Endothelial cell of umbilical vein (primary cell): ENCODE measurements at regions not wholly inside any gene's neighbourhood (a gene's known extent, or its start where the extent isn't known, plus 50 kb on each side); places are given as distances from the start of the nearest gene placed in this dataset.

Experiments used
- BruUV-seq: library from RNA; stranded (reverse); fragments of 400-500 nt; replicated peaks from 2 replicates; lab custom pipeline; 2021; lab: Mats Ljungman, UMichigan
- CTCF ChIA-PET: fragments of 300-600, 350-600 bp; sonication (Branson Sonifier 250); formaldehyde crosslinking; loops from one replicate; lab custom pipeline; 2021; ENCODE audit warnings: antibody characterized with exemption, inconsistent platforms; lab: Charles Lee
- POLR2A ChIA-PET: fragments of 300-600, 350-600 bp; sonication (Branson Sonifier 250); formaldehyde crosslinking; loops from one replicate; lab custom pipeline; 2021; ENCODE audit warnings: antibody characterized with exemption, inconsistent platforms; lab: Charles Lee
- DNase-seq: peaks from one replicate; pipeline ENCODE4 v3.0.0-alpha.2; 2011; ENCODE audit warnings: low read depth, low spot score
- FAIRE-seq: peaks from 2 replicates; lab custom pipeline; 2011; peaks lifted over from hg19 to GRCh38; lab: Jason Lieb, UNC
- H2AFZ ChIP-seq: 2 replicates; pipeline ENCODE4 v1.6.0; 2012; ENCODE audit warnings: low read depth, low read length, control low read depth, inconsistent platforms
- H3K27ac ChIP-seq: 2 replicates; pipeline ENCODE4 v1.5.1; 2011; ENCODE audit warnings: low read depth, mild to moderate bottlenecking, control low read depth, low read length, moderate library complexity; ENCODE audit not compliant: insufficient read depth
- H3K27me3 ChIP-seq, 2 experiments: 2 replicates each; pipeline versions ENCODE4 v1.6.0 to v1.6.1; 2011; ENCODE audit warnings: low read length in 2 of 2, mixed read lengths in 1 of 2; ENCODE audit not compliant: control insufficient read depth in 2 of 2, insufficient read depth in 2 of 2
- H3K36me3 ChIP-seq, 2 experiments: 2 replicates in 1 of 2; 3 replicates in 1 of 2; pipeline ENCODE4 v1.5.1; 2011; ENCODE audit warnings: low read length in 2 of 2, mild to moderate bottlenecking in 1 of 2, moderate library complexity in 1 of 2; ENCODE audit not compliant: control insufficient read depth in 2 of 2, insufficient read depth in 2 of 2; ENCODE audit errors: extremely low read depth in 1 of 2
- H3K4me1 ChIP-seq: 3 replicates; pipeline ENCODE4 v1.5.1; 2011; ENCODE audit warnings: mild to moderate bottlenecking, low read length; ENCODE audit not compliant: control insufficient read depth, insufficient read depth; ENCODE audit errors: extremely low read depth
- H3K4me2 ChIP-seq: 2 replicates; pipeline ENCODE4 v1.6.1; 2011; ENCODE audit warnings: low read length, control low read depth, mixed read lengths; ENCODE audit not compliant: insufficient read depth
- H3K4me3 ChIP-seq, 3 experiments: fragments of 200-600 bp in 1 of 3; sonication (generic), shearing (Covaris generic) in 1 of 3; replicated peaks in 1 of 3; 2 replicates each; pipeline ENCODE4 v1.5.1; 2011 to 2016; ENCODE audit warnings: control low read depth in 3 of 3, low read length in 3 of 3, mild to moderate bottlenecking in 2 of 3, inconsistent platforms in 1 of 3, low read depth in 1 of 3, moderate library complexity in 1 of 3; ENCODE audit not compliant: insufficient read depth in 1 of 3
- H3K79me2 ChIP-seq: 2 replicates; pipeline ENCODE4 v1.6.0; 2012; ENCODE audit warnings: low read length, inconsistent platforms; ENCODE audit not compliant: control insufficient read depth, insufficient read depth
- H3K9ac ChIP-seq: replicated peaks from 2 replicates; pipeline ENCODE3; 2011; ENCODE audit warnings: low read length, control low read depth; ENCODE audit not compliant: insufficient read depth; ENCODE audit errors: extremely low read depth
- H3K9me1 ChIP-seq: replicated peaks from 3 replicates; pipeline ENCODE4 v1.6.0; 2011; ENCODE audit warnings: mild to moderate bottlenecking, low read length; ENCODE audit not compliant: control insufficient read depth, insufficient read depth; ENCODE audit errors: extremely low read depth
- H3K9me3 ChIP-seq: replicated peaks from 2 replicates; pipeline ENCODE4 v1.5.1; 2012; ENCODE audit warnings: low read length, inconsistent platforms; ENCODE audit not compliant: control insufficient read depth, insufficient read depth
- H4K20me1 ChIP-seq: replicated peaks from 2 replicates; pipeline ENCODE3; 2011; ENCODE audit warnings: mild to moderate bottlenecking, low read length; ENCODE audit not compliant: control insufficient read depth, insufficient read depth; ENCODE audit errors: extremely low read depth
- EZH2 ChIP-seq: IDR thresholded peaks from 2 replicates; pipeline ENCODE4 v1.6.1; 2012; ENCODE audit warnings: borderline replicate concordance, low read depth, mild to moderate bottlenecking, moderate library complexity, low read length, inconsistent platforms; ENCODE audit not compliant: severe bottlenecking
- FOS ChIP-seq: IDR thresholded peaks from 2 replicates; pipeline ENCODE4 v1.6.1; 2011; ENCODE audit warnings: mild to moderate bottlenecking, low read length, moderate library complexity, borderline replicate concordance; ENCODE audit not compliant: insufficient read depth
- GATA2 ChIP-seq: IDR thresholded peaks from 2 replicates; pipeline ENCODE4 v1.7.0; 2011; ENCODE audit warnings: low read depth, mild to moderate bottlenecking, moderate library complexity, mixed read lengths, low read length; ENCODE audit not compliant: insufficient read length, insufficient read depth
- JUN ChIP-seq: IDR thresholded peaks from 2 replicates; pipeline ENCODE4 v1.6.1; 2011; ENCODE audit warnings: borderline replicate concordance, low read depth; ENCODE audit not compliant: insufficient read length, insufficient read depth
- MAX ChIP-seq: IDR thresholded peaks from 2 replicates; pipeline ENCODE4 v1.6.1; 2011; ENCODE audit not compliant: insufficient read depth, insufficient read length
- MYC ChIP-seq: IDR thresholded peaks from one replicate; pipeline ENCODE4 v1.6.1; 2011; ENCODE audit warnings: mild to moderate bottlenecking, low read depth, low read length
- POLR2A ChIP-seq: IDR thresholded peaks from 2 replicates; pipeline ENCODE4 v1.6.1; 2012; ENCODE audit warnings: low read depth, mild to moderate bottlenecking, control low read depth, low read length
- POLR2AphosphoS5 ChIP-seq: IDR thresholded peaks from 2 replicates; pipeline ENCODE4 v1.6.1; 2012; ENCODE audit warnings: low read depth, mild to moderate bottlenecking, control low read depth, low read length, moderate library complexity; ENCODE audit not compliant: insufficient read depth
- dilution Hi-C: fragments of 300-500 bp; cut with MboI; formaldehyde crosslinking; loops from one replicate; pipeline ENCODE4 v1.15.0; 2019; ENCODE audit warnings: low sequenced_read_pairs; ENCODE audit not compliant: extremely low pct_ligation_motif_present
- intact Hi-C: fragments of 100-400 bp; cut with micrococcal nuclease; formaldehyde crosslinking; loops from one replicate; pipeline ENCODE4 v1.10.0; 2022
- TF ChIP-seq, protein P1 (sequence below), 2 donors: IDR thresholded peaks; 1 replicate in 1 of 2; 2 replicates in 1 of 2; pipeline ENCODE4 v1.5.1; 2011; ENCODE audit warnings: low read length in 2 of 2, mild to moderate bottlenecking in 2 of 2, moderate library complexity in 2 of 2, control low read depth in 1 of 2, inconsistent platforms in 1 of 2, low read depth in 1 of 2; ENCODE audit not compliant: insufficient read depth in 1 of 2; ENCODE audit errors: extremely low read depth in 1 of 2

DNA sequence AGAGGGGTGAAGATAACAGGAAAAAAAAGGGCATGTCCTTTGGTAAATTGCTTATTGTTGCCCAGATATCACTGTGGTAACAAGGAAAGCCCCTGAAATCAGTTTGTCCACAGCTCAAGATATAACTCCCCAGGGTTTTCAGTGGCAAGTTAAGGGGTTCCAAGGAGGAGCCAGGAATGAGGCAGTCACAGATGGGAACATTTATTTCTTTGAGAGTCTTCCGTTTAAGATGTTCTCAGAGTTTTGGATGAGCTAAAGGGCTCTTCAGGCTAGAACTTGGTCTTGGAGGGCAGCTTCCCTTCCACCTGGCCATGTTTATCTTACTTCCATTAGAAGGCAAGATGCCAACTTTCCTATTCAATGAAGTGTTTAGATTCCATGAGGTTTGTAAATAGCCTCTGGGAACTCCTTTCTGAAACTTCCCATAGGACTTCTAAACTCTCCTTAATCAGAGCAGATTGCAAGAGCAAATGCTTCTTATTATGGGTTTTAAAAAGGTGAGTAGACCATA lies 277.6 kb upstream of the TNC start:
- no TSS peak for BruUV-seq
- Histone ChIP-seq H3K4me3 (no peak overlapping the region), H3K9me3 (no peaks in the 10 kb centered on the region), H3K36me3 (no peaks in the 10 kb centered on the region), H3K4me1 (no peaks in the 10 kb centered on the region), H3K27ac (no peak overlapping the region), H3K9ac (no peak overlapping the region), H4K20me1 (no peaks in the 10 kb centered on the region), H3K27me3 (no peaks in the 10 kb centered on the region), H3K4me2 (no peak overlapping the region), H3K79me2 (no peaks in the 10 kb centered on the region), H2AFZ (no peak overlapping the region), H3K9me1 (no peaks in the 10 kb centered on the region)
- DNase-seq (no peak), FAIRE-seq (no peak)
- no peak for TF ChIP-seq POLR2A
- no peak for TF ChIP-seq POLR2AphosphoS5
- no peak for TF ChIP-seq EZH2
- TF ChIP-seq MYC, result no peak
- TF ChIP-seq JUN, result no peak
- no peak for TF ChIP-seq MAX
- TF ChIP-seq FOS, result no peak
- TF ChIP-seq, protein P1, sequence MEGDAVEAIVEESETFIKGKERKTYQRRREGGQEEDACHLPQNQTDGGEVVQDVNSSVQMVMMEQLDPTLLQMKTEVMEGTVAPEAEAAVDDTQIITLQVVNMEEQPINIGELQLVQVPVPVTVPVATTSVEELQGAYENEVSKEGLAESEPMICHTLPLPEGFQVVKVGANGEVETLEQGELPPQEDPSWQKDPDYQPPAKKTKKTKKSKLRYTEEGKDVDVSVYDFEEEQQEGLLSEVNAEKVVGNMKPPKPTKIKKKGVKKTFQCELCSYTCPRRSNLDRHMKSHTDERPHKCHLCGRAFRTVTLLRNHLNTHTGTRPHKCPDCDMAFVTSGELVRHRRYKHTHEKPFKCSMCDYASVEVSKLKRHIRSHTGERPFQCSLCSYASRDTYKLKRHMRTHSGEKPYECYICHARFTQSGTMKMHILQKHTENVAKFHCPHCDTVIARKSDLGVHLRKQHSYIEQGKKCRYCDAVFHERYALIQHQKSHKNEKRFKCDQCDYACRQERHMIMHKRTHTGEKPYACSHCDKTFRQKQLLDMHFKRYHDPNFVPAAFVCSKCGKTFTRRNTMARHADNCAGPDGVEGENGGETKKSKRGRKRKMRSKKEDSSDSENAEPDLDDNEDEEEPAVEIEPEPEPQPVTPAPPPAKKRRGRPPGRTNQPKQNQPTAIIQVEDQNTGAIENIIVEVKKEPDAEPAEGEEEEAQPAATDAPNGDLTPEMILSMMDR (IDR thresholded peaks at IDR 0.05; ENCODE audit: extremely low read depth in 1 of 2, insufficient read depth in 1 of 2, low read depth in 1 of 2, low read length in 2 of 2), result no peak
- no peak for TF ChIP-seq GATA2
- intact Hi-C loops (no loop called here), dilution Hi-C loops (no loop called here)
- CTCF ChIA-PET, result no interaction called here
- POLR2A ChIA-PET, result no interaction called here
